ENCODE measurements at regions not wholly inside any gene's neighbourhood (a gene's known extent, or its start where the extent isn't known, plus 50 kb on each side); places are given as distances from the start of the nearest gene placed in this dataset.

DNA sequence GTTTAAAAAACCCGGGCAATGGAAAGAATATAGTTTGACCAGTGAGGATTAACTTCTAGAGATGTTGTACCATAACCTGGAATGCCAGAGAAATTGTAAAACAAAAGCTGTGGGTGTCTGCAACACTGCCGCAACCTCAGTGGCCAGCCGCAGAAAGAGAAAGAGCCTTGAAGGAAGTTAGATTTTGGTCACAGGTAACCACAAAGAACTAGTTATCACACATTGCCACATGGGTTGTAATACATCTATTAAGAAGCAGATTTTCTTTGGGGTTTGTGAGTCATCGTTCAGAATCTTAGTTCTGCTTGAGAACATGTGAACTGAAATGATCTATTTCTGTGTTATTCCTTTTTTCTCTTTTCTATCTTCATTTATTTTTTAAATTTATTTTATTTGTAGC lies 222.9 kb upstream of the AGAP1 start:
- no peaks in the 10 kb centered on the region for H3K4me1 ChIP-seq (ENCODE audit: control insufficient read depth, insufficient read depth, low read length)
- TF ChIP-seq ZNF391 (tag by site-specific recombination; IDR thresholded peaks at IDR 0.05; ENCODE audit: borderline replicate concordance, low read depth) (no peak), ZNF426 (tag by site-specific recombination; IDR thresholded peaks at IDR 0.05) (no peak), ZNF660 (tag by site-specific recombination; IDR thresholded peaks at IDR 0.05) (no peak), ZNF19 (tag by site-specific recombination; IDR thresholded peaks at IDR 0.05; ENCODE audit: low read depth) (no peak), ZNF791 (tag by site-specific recombination; IDR thresholded peaks at IDR 0.05) (no peak), ZNF561 (tag by site-specific recombination; IDR thresholded peaks at IDR 0.05; ENCODE audit: borderline replicate concordance) (no peak), ZNF792 (tag by site-specific recombination; IDR thresholded peaks at IDR 0.05) (no peak), ZNF501 (tag by site-specific recombination; IDR thresholded peaks at IDR 0.05) (no peak), ZNF324 (tag by site-specific recombination; IDR thresholded peaks at IDR 0.05) (no peak), ZNF658 (tag by site-specific recombination; IDR thresholded peaks at IDR 0.05) (no peak), ZNF24 (tag by site-specific recombination; IDR thresholded peaks at IDR 0.05) (no peak), MEIS1 (CRISPR knock-in tag; IDR thresholded peaks at IDR 0.05; ENCODE audit: borderline replicate concordance) (no peak)
- TF ChIP-seq, protein P1, sequence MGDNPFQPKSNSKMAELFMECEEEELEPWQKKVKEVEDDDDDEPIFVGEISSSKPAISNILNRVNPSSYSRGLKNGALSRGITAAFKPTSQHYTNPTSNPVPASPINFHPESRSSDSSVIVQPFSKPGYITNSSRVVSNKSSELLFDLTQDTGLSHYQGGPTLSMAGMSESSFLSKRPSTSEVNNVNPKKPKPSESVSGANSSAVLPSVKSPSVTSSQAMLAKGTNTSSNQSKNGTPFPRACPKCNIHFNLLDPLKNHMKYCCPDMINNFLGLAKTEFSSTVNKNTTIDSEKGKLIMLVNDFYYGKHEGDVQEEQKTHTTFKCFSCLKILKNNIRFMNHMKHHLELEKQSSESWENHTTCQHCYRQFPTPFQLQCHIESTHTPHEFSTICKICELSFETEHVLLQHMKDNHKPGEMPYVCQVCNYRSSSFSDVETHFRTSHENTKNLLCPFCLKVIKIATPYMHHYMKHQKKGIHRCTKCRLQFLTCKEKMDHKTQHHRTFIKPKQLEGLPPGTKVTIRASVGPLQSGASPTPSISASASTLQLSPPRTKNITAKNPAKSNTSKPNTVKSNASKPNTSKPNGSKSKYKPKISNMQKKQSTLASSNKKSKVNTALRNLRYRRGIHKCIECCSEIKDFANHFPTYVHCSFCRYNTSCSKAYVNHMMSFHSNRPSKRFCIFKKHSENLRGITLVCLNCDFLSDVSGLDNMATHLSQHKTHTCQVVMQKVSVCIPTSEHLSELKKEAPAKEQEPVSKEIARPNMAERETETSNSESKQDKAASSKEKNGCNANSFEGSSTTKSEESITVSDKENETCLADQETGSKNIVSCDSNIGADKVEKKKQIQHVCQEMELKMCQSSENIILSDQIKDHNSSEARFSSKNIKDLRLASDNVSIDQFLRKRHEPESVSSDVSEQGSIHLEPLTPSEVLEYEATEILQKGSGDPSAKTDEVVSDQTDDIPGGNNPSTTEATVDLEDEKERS (tag by site-specific recombination; IDR thresholded peaks at IDR 0.05) = no peak
- TF ChIP-seq, protein P2, sequence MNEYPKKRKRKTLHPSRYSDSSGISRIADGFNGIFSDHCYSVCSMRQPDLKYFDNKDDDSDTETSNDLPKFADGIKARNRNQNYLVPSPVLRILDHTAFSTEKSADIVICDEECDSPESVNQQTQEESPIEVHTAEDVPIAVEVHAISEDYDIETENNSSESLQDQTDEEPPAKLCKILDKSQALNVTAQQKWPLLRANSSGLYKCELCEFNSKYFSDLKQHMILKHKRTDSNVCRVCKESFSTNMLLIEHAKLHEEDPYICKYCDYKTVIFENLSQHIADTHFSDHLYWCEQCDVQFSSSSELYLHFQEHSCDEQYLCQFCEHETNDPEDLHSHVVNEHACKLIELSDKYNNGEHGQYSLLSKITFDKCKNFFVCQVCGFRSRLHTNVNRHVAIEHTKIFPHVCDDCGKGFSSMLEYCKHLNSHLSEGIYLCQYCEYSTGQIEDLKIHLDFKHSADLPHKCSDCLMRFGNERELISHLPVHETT (tag by site-specific recombination; IDR thresholded peaks at IDR 0.05) = no peak
- TF ChIP-seq, protein P3, sequence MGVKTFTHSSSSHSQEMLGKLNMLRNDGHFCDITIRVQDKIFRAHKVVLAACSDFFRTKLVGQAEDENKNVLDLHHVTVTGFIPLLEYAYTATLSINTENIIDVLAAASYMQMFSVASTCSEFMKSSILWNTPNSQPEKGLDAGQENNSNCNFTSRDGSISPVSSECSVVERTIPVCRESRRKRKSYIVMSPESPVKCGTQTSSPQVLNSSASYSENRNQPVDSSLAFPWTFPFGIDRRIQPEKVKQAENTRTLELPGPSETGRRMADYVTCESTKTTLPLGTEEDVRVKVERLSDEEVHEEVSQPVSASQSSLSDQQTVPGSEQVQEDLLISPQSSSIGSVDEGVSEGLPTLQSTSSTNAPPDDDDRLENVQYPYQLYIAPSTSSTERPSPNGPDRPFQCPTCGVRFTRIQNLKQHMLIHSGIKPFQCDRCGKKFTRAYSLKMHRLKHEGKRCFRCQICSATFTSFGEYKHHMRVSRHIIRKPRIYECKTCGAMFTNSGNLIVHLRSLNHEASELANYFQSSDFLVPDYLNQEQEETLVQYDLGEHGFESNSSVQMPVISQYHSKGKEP (tag by site-specific recombination; IDR thresholded peaks at IDR 0.05) = no peak
- TF ChIP-seq, protein P4, sequence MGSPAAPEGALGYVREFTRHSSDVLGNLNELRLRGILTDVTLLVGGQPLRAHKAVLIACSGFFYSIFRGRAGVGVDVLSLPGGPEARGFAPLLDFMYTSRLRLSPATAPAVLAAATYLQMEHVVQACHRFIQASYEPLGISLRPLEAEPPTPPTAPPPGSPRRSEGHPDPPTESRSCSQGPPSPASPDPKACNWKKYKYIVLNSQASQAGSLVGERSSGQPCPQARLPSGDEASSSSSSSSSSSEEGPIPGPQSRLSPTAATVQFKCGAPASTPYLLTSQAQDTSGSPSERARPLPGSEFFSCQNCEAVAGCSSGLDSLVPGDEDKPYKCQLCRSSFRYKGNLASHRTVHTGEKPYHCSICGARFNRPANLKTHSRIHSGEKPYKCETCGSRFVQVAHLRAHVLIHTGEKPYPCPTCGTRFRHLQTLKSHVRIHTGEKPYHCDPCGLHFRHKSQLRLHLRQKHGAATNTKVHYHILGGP (tag by site-specific recombination; IDR thresholded peaks at IDR 0.05) = no peak
- ChIA-PET POLR2A (no interaction called here), CTCF (interaction anchor here (1.2 kb wide), 1 partner anchor 243 kb away, joined by 3 read pairs; no protein-coding TSS in a partner anchor)
- no peaks in the 10 kb centered on the region for H3K9me3 ChIP-seq (ENCODE audit: control insufficient read depth, insufficient read depth, low read depth, low read length)
- H3K36me3 ChIP-seq (ENCODE audit: control insufficient read depth in 2 of 2, insufficient read depth in 1 of 2, low read length in 2 of 2) = no peaks in the 10 kb centered on the region
- no peak overlapping the region for H3K4me3 ChIP-seq (ENCODE audit: low read depth, low read length)
- H3K27ac ChIP-seq (ENCODE audit: extremely low read depth, low read depth, low read length) = no peak overlapping the region

DNA sequence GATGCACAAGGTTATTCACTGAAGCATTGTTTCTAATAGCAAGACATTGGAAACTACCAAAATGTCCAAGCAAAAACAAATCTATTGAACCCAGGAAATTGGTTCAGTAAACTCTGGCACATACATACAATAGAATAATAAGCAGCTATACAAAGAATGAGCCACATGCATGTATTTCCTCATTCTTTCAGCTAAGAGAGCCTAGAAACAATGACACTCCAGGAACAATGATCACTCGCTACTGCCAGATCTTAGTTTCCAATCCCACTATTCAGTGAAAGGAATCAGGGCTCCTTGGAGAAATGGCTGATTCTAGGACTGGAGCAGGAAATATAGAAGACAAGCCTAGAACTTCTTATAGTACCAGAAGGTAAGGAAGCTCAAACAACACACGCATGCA lies 221.9 kb upstream of the AGAP1 start:
- Histone ChIP-seq H3K9me3 (ENCODE audit: control insufficient read depth, insufficient read depth, low read depth, low read length) (no peaks in the 10 kb centered on the region), H3K4me3 (ENCODE audit: low read depth, low read length) (no peak overlapping the region), H3K4me1 (ENCODE audit: control insufficient read depth, insufficient read depth, low read length) (no peaks in the 10 kb centered on the region), H3K36me3 (ENCODE audit: control insufficient read depth in 2 of 2, insufficient read depth in 1 of 2, low read length in 2 of 2) (no peaks in the 10 kb centered on the region), H3K27ac (ENCODE audit: extremely low read depth, low read depth, low read length) (no peak overlapping the region)
- TF ChIP-seq ZNF544 (tag by site-specific recombination; IDR thresholded peaks at IDR 0.05) (no peak), ZNF2 (tag by site-specific recombination; IDR thresholded peaks at IDR 0.05) (no peak), ZNF146 (tag by site-specific recombination; IDR thresholded peaks at IDR 0.05) (no peak), ZNF311 (tag by site-specific recombination; IDR thresholded peaks at IDR 0.05; ENCODE audit: borderline replicate concordance) (no peak), ZNF658 (tag by site-specific recombination; IDR thresholded peaks at IDR 0.05) (no peak)
- TF ChIP-seq, protein P5, sequence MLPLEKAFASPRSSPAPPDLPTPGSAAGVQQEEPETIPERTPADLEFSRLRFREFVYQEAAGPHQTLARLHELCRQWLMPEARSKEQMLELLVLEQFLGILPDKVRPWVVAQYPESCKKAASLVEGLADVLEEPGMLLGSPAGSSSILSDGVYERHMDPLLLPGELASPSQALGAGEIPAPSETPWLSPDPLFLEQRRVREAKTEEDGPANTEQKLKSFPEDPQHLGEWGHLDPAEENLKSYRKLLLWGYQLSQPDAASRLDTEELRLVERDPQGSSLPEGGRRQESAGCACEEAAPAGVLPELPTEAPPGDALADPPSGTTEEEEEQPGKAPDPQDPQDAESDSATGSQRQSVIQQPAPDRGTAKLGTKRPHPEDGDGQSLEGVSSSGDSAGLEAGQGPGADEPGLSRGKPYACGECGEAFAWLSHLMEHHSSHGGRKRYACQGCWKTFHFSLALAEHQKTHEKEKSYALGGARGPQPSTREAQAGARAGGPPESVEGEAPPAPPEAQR (tag by site-specific recombination; IDR thresholded peaks at IDR 0.05) = no peak
- TF ChIP-seq, protein P6, sequence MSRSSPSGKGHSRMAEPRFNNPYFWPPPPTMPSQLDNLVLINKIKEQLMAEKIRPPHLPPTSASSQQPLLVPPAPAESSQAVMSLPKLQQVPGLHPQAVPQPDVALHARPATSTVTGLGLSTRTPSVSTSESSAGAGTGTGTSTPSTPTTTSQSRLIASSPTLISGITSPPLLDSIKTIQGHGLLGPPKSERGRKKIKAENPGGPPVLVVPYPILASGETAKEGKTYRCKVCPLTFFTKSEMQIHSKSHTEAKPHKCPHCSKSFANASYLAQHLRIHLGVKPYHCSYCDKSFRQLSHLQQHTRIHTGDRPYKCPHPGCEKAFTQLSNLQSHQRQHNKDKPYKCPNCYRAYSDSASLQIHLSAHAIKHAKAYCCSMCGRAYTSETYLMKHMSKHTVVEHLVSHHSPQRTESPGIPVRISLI (tag by site-specific recombination; IDR thresholded peaks at IDR 0.05) = no peak
- ChIA-PET POLR2A (no interaction called here), CTCF (no interaction called here)

All from HEK293 (cell line).